HuH-7 (cell line): ENCODE measurements at regions not wholly inside any gene's neighbourhood (a gene's known extent, or its start where the extent isn't known, plus 50 kb on each side); places are given as distances from the start of the nearest gene placed in this dataset.
"Not testable (repeated sequence)": the region's sequence is repeated elsewhere in the genome, so short reads cannot be mapped to it uniquely, and the experiment has no call there.

ENCODE experiments used
- DNase-seq: peaks from one replicate; pipeline ENCODE4 v3.0.0; 2011; ENCODE audit warnings: low spot score

DNA sequence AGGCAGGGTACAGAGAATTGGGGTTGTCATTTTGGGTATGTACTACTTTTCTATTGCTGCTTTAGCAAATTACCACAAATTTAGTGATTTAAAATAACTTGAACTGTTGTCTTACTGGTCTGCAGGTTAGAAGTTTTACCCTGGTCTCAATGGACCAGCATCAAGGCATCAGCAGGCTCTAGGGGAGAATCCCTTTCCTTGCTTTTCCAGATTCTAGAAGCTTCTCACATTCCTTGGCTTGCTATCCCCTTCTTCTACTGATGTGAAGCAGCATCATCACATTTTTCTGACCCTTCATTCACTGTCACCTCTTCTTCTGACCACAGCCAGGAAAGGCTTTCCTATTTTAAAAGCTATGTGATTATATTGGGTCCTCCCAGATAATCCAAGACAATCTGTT, 237.8 kb upstream of the RBMS1 start:
- DNase-seq, result no peak

GRCh38 chr2:160731856-160732255, 238.2 kb upstream of the RBMS1 start:
- no peak for DNase-seq

GRCh38 chr2:160735696-160736095, 242.1 kb upstream of the RBMS1 start:
- no peak for DNase-seq

DNA sequence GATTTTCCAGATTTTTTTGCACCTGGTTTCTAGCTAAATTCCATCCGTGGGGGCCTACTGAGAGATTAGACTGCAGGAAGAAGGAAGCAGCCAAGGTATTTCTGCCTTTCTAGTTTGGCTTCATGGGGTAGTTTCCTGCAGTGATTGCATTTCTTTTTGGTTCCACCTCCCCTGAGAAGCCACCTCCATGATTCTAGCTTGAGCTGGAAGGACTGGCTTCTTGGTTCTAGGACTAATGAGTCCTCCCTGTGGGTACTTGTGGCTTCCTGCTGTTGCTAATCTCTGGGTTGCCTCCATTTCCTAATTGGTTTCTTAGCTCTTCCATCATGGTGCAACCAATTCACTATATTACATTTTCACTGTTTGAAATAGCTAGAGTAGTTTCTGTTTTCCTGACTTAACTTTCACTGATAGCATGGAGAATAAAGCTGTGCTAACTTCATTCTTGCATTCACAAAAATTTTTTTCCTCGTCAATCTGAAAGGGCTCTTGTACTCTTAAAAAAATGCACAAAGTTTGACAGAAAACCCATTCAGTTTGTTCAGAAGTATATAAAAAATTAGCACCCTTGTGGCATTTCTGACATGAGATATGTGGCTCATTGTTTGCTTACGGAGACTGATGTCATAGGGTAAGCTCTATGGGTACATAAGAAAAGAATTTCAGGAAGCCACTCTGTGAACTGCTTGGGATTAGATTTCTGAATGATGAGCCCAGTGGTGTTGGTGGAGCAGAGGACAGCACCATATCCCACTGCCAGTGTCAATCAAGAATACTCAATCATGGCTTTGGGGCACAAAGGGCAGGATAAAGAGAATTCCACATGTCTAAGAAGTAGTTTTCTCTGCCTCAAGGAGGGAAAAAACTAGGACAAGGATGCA, 242.8 kb upstream of the RBMS1 start:
- no peak for DNase-seq

GRCh38 chr2:160737247-160737646, 243.6 kb upstream of the RBMS1 start:
- DNase-seq, result no peak

GRCh38 chr2:160741271-160741670, 247.7 kb upstream of the RBMS1 start:
- DNase-seq, result no peak

DNA sequence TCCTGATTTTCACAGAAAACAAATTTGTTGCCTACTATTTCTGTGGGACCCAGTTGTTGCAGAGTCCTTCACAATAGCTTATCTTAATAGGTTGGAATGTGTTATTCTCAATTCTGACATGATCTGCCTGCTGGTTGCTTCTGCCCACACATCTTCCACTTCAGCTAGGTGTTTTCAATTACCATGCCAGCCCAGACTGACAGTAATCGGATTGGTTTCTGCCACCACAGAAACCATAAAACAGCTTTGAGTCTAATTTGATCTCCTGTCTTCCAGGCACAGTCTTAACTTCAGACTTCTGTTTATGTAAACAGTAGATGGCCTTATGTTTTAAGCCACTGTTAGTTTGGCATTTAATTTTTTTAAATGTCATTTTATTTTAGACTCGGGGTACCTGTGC, 248.2 kb upstream of the RBMS1 start:
- DNase-seq, result no peak

GRCh38 chr2:160742667-160743066, 249.1 kb upstream of the RBMS1 start:
- no peak for DNase-seq

GRCh38 chr2:160747501-160748170, 254.0 kb upstream of the RBMS1 start:
- DNase-seq, result no peak

DNA sequence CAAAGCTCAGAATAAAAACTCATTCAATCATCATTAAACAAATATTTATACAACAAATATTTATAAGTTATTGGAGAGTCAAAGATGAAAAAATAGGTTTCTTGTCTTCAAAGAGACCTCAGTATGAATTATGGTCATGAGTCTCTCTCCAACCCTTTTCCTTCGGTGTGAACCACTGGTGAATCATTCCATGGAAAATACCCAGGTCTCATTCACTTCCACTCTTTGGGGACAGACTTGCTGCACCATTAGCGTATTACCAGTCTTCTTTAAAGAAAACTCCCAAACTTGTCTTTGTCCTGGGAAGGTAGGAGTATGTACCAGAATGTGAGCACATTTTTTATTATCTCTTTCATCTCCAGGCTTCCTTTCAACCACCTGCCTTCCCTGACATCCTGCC, 257.4 kb upstream of the RBMS1 start:
- no peak for DNase-seq

DNA sequence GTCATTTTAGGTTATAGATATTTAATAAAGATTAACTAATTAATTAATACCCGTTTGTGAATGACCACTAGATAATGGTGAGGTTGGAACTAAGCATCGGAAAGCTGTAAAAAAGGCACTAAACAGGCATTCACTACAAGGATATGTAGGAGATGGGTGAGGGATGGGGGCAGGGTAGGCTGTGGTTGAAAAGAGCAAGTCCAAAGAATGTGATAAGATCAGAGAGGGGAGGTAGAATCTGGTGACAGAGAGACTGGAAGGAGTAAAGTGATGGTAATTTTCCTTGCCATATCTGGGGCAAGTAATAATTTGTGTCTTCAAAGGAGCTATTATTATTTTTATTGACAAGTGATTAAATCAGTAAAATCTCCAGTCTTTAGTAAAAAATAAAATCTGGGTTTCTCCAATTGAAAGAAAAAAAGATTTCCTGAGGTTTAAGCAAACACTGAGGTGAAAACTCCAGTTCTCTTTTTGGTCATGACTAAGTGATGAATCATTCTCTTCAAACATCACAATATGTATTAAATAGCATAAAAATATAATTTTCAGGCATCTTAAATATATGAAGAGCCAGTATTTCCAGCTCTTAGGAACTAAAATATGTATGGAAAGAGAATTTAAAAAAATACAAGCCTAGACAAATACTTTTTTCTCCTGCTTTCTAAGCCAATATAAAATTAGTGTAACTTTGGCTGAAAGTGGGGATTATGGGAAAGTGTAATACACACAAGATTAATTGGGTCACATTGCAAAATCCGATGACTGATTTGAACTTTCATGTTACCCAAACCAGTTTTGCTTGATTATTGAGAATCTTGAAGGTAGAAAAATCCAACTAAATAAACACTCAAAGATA, 259.1 kb upstream of the RBMS1 start:
- DNase-seq, result no peak

- DNase-seq, result no peak
These were observed 259.7 kb upstream of the RBMS1 start for GRCh38 chr2:160753331-160753654.

DNA sequence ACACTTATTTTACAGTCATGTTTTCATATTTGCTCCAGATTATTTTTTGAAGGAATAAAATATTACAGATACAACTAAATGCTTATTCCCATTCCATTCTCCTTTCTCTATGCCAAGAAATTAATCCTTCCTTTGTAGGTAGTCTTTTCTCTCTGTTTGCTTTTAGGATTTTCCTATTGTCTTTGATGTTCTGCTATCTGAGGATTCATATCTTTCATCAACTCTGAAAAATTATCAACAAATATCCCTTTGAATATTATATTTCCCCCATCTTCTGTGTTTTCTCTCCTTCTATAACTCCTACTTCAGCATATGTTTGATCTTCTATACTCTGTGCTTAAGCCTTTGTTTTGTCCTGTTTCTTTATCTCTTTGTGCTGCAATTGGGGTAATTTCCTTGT, 260.4 kb upstream of the RBMS1 start:
- DNase-seq, result no peak

DNA sequence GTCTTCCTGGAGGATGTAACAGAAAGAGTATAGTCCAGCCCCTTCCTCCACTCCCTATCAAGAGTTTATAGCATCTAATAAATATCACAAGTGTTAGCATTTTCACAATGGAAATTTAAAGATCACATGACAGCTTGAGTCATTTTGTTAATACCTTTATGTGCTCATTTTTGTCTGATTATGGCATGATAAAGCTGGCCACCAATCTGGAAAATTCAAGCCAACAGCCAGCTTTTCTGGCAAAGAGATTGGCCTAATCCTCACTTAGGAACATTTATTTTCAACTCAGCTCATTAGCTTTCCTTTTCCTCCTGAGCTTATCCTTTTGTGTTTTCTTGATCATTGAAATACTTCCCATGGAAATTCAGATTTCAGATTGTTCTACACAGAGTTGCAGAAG, 262.9 kb upstream of the RBMS1 start:
- no peak for DNase-seq

DNA sequence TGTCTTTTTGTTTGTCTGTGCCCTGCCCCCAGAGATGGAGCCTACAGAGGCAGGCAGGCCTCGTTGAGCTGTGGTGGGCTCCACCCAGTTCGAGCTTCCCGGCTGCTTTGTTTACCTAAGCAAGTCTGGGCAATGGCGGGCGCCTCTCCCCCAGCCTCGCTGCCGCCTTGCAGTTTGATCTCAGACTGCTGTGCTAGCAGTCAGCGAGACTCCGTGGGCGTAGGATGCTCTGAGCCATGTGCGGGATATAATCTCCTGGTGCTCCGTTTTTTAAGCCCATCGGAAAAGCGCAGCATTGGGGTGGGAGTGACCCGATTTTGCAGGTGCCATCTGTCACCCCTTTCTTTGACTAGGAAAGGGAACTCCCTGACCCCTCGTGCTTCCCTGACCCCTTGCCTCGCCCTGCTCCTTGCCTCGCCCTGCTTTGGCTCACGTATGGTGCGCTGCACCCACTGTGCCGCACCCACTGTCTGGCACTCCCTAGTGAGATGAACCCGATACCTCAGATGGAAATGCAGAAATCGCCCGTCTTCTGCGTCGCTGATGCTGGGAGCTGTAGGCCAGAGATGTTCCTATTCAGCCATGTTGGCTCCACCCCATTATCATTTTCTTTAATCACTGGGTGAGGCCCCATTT, 269.0 kb upstream of the RBMS1 start:
- DNase-seq, result not testable (repeated sequence)

- no peak for DNase-seq
These were observed 289.9 kb upstream of the RBMS1 start for GRCh38 chr2:160783474-160783873.

- no peak for DNase-seq
These were observed 290.4 kb upstream of the RBMS1 start for GRCh38 chr2:160784034-160784433.

DNA sequence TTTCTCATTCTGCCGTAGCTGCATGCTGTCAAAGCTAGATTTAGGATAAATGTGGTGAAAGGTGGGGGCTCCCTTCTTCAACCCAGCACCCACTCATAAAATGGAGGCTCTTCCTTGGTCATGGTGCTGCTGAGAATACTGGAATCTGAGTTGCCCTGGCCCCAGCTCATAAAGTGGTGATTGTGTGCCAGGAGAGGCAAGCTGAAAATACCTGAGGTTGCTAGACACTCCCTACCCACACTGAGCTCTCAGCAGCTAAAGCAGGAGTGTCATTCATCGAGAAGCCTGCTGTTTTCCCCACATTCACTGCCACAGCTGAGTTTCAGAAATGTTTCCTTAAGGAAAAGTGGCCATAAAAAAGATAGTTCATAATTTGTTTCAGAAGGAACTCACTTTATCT, 297.1 kb upstream of the RBMS1 start:
- DNase-seq, result no peak

DNA sequence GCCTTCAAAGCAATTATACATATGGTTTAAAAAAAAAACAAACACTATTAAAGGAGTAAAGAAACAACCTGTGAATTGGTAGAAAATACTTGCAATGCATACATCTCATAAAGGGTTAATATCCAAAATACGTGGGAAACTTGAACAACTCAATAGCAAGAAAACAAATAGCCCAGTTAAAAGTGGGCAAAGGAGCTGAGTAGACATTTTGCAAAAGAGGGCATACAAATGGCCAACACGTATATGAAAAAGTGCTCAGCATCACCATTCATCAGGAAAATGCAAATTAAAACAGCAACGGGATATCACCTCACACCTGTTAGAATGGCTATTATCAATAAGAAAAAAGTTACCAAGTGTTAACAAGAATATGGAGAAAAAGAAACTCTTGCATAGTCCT, 298.3 kb upstream of the RBMS1 start:
- no peak for DNase-seq

DNA sequence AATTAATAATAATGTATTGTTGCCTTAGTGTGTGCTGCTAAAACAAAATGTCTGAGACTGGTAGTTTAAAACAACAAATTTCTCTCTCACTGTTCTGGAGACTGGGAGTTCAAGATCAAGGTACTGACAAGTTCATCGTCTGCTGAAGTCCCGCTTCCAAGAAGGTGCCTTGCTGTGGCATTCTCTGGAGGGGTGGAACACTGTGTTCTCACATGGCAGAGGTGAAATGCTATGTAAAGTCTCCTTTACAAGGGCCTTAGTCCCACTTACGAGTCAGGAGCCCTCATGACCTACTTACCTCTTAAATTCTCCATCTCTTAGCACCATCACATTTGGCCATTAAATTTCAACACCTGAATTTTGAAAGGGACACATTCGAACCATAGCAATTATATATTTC, 299.2 kb upstream of the RBMS1 start:
- DNase-seq, result no peak

GRCh38 chr2:160794926-160795325, 301.3 kb upstream of the RBMS1 start:
- DNase-seq, result no peak

- no peak for DNase-seq
These were observed 310.3 kb upstream of the RBMS1 start for GRCh38 chr2:160803881-160804280.
